ENCODE measurements at regions not wholly inside any gene's neighbourhood (a gene's known extent, or its start where the extent isn't known, plus 50 kb on each side); places are given as distances from the start of the nearest gene placed in this dataset.
"Not testable (repeated sequence)": the region's sequence is repeated elsewhere in the genome, so short reads cannot be mapped to it uniquely, and the experiment has no call there.

GRCh38 chr12:47306773-47307679 is 227.3 kb upstream of the AMIGO2 start:
- DNase-seq (ENCODE audit: low read depth), result not testable (repeated sequence)

- DNase-seq (ENCODE audit: low read depth), result no peak
Measured at GRCh38 chr12:47306130-47306529, 226.4 kb upstream of the AMIGO2 start.

GRCh38 chr12:47305464-47305863 is 225.7 kb upstream of the AMIGO2 start:
- DNase-seq (ENCODE audit: low read depth), result no peak

- DNase-seq (ENCODE audit: low read depth), result no peak
Measured at GRCh38 chr12:47303995-47304560, 224.3 kb upstream of the AMIGO2 start.

- no peak for DNase-seq (ENCODE audit: low read depth)
Measured at GRCh38 chr12:47303207-47303606, 223.4 kb upstream of the AMIGO2 start.

GRCh38 chr12:47302111-47302671 is 222.4 kb upstream of the AMIGO2 start:
- no peak for DNase-seq (ENCODE audit: low read depth)

GRCh38 chr12:47299586-47299985 is 219.8 kb upstream of the AMIGO2 start:
- DNase-seq (ENCODE audit: low read depth), result no peak

- DNase-seq (ENCODE audit: low read depth), result no peak
Measured at GRCh38 chr12:47297993-47298392, 218.2 kb upstream of the AMIGO2 start.

- DNase-seq (ENCODE audit: low read depth), result no peak
Measured at GRCh38 chr12:47296828-47297227, 217.1 kb upstream of the AMIGO2 start.

GRCh38 chr12:47293406-47293805 is 213.6 kb upstream of the AMIGO2 start:
- DNase-seq (ENCODE audit: low read depth), result no peak

- no peak for DNase-seq (ENCODE audit: low read depth)
Measured at GRCh38 chr12:47286676-47287075, 206.9 kb upstream of the AMIGO2 start.
